H9 (cell line): ENCODE measurements at regions not wholly inside any gene's neighbourhood (a gene's known extent, or its start where the extent isn't known, plus 50 kb on each side); places are given as distances from the start of the nearest gene placed in this dataset.

ENCODE experiments used
- DNase-seq: peaks from one replicate; pipeline ENCODE4 v3.0.0-alpha.2; 2017
- H2AFZ ChIP-seq: one replicate; pipeline ENCODE4 v1.6.1; 2013; ENCODE audit warnings: mild to moderate bottlenecking, low read length, control low read depth, moderate library complexity
- H2AK5ac ChIP-seq: 2 replicates; pipeline ENCODE4 v1.6.1; 2013; ENCODE audit warnings: low read length, control low read depth, mixed read lengths; ENCODE audit not compliant: insufficient read length
- H2BK120ac ChIP-seq: one replicate; pipeline ENCODE4 v1.6.1; 2013; ENCODE audit warnings: low read depth, mild to moderate bottlenecking, low read length, control low read depth, inconsistent platforms; ENCODE audit not compliant: poor library complexity, severe bottlenecking
- H2BK12ac ChIP-seq: 2 replicates; pipeline ENCODE4 v1.6.1; 2013; ENCODE audit warnings: low read length, control low read depth, mixed read lengths, low read depth; ENCODE audit not compliant: insufficient read length
- H2BK15ac ChIP-seq: 2 replicates; pipeline ENCODE4 v1.6.1; 2013; ENCODE audit warnings: low read depth, low read length, control low read depth
- H2BK20ac ChIP-seq: one replicate; pipeline ENCODE4 v1.6.1; 2013; ENCODE audit warnings: low read depth, mild to moderate bottlenecking, low read length, control low read depth, inconsistent platforms; ENCODE audit not compliant: poor library complexity, severe bottlenecking
- H2BK5ac ChIP-seq: 2 replicates; pipeline ENCODE4 v1.6.1; 2013; ENCODE audit warnings: low read length, control low read depth, mixed read lengths; ENCODE audit not compliant: insufficient read length
- H3K14ac ChIP-seq: 2 replicates; pipeline ENCODE4 v1.6.1; 2013; ENCODE audit warnings: low read length, control low read depth; ENCODE audit not compliant: insufficient read depth
- H3K18ac ChIP-seq: 2 replicates; pipeline ENCODE4 v1.6.1; 2013; ENCODE audit warnings: low read depth, mild to moderate bottlenecking, mixed read lengths, low read length, control low read depth; ENCODE audit not compliant: insufficient read length
- H3K23ac ChIP-seq: 2 replicates; pipeline ENCODE4 v1.6.1; 2013; ENCODE audit warnings: low read length, control low read depth, mixed read lengths, low read depth; ENCODE audit not compliant: insufficient read length
- H3K23me2 ChIP-seq: 2 replicates; pipeline ENCODE4 v1.6.1; 2013; ENCODE audit warnings: low read depth, mild to moderate bottlenecking, mixed read lengths, low read length, control low read depth; ENCODE audit not compliant: insufficient read length, poor library complexity, severe bottlenecking
- H3K27ac ChIP-seq: 2 replicates; pipeline ENCODE4 v1.5.1; 2013; ENCODE audit warnings: low read length, control low read depth, mixed read lengths, low read depth; ENCODE audit not compliant: insufficient read length
- H3K27me3 ChIP-seq: 2 replicates; pipeline ENCODE4 v1.6.1; 2013; ENCODE audit warnings: low read length, control low read depth, inconsistent platforms; ENCODE audit not compliant: insufficient read depth
- H3K4ac ChIP-seq: 2 replicates; pipeline ENCODE4 v1.6.1; 2013; ENCODE audit warnings: low read depth, mild to moderate bottlenecking, control low read depth, inconsistent platforms, low read length, moderate library complexity
- H3K4me1 ChIP-seq: 2 replicates; pipeline ENCODE4 v1.6.1; 2013; ENCODE audit warnings: low read length, control low read depth, inconsistent platforms; ENCODE audit not compliant: insufficient read depth
- H3K4me2 ChIP-seq: 2 replicates; pipeline ENCODE4 v1.6.1; 2013; ENCODE audit warnings: low read length, control low read depth, mixed read lengths; ENCODE audit not compliant: insufficient read length, insufficient read depth
- H3K56ac ChIP-seq: 2 replicates; pipeline ENCODE4 v1.6.1; 2013; ENCODE audit warnings: low read depth, mild to moderate bottlenecking, mixed read lengths, low read length, control low read depth; ENCODE audit not compliant: insufficient read length
- H3K79me1 ChIP-seq: 2 replicates; pipeline ENCODE4 v1.6.1; 2013; ENCODE audit warnings: low read depth, mild to moderate bottlenecking, moderate library complexity, low read length, control low read depth, inconsistent platforms; ENCODE audit not compliant: insufficient read depth, poor library complexity, severe bottlenecking
- H3K79me2 ChIP-seq: 2 replicates; pipeline ENCODE4 v1.6.1; 2013; ENCODE audit warnings: low read length, control low read depth, inconsistent platforms; ENCODE audit not compliant: insufficient read depth
- H3K9ac ChIP-seq: 2 replicates; pipeline ENCODE4 v1.6.1; 2013; ENCODE audit warnings: low read length, control low read depth, mixed read lengths; ENCODE audit not compliant: insufficient read length; ENCODE audit errors: extremely low read depth
- H3K9me3 ChIP-seq: one replicate; pipeline ENCODE4 v1.6.1; 2013; ENCODE audit warnings: low read depth, low read length, inconsistent platforms; ENCODE audit not compliant: control insufficient read depth
- H3T11ph ChIP-seq: one replicate; pipeline ENCODE4 v1.6.1; 2013; ENCODE audit warnings: mild to moderate bottlenecking, low read length, control low read depth, inconsistent platforms
- H4K20me1 ChIP-seq: one replicate; pipeline ENCODE4 v1.6.1; 2013; ENCODE audit not compliant: control insufficient read depth, insufficient read length, insufficient read depth
- H4K5ac ChIP-seq: 2 replicates; pipeline ENCODE4 v1.6.1; 2013; ENCODE audit warnings: low read depth, mild to moderate bottlenecking, mixed read lengths, low read length, control low read depth; ENCODE audit not compliant: insufficient read length
- H4K8ac ChIP-seq: replicated peaks from 2 replicates; pipeline ENCODE4 v1.6.1; 2013; ENCODE audit warnings: low read length, control low read depth, mixed read lengths, low read depth; ENCODE audit not compliant: insufficient read length
- H4K91ac ChIP-seq: 2 replicates; pipeline ENCODE4 v1.6.1; 2013; ENCODE audit warnings: low read depth, mild to moderate bottlenecking, moderate library complexity, mixed read lengths, low read length, control low read depth; ENCODE audit not compliant: insufficient read length
- H3K27ac Mint-ChIP-seq, 3 experiments: 2 replicates in 2 of 3; 3 replicates in 1 of 3; pipeline ENCODE4 v1.8.0; 2020 to 2021; ENCODE audit warnings: mixed read lengths in 3 of 3, mild to moderate bottlenecking in 1 of 3, moderate library complexity in 1 of 3
- H3K27me3 Mint-ChIP-seq: 2 replicates; pipeline ENCODE4 v1.8.0; 2021; ENCODE audit warnings: low read depth, mild to moderate bottlenecking, moderate library complexity, mixed read lengths
- H3K36me3 Mint-ChIP-seq, 3 experiments: 2 replicates in 2 of 3; 3 replicates in 1 of 3; pipeline ENCODE4 v1.8.0; 2020 to 2021; ENCODE audit warnings: low read depth in 3 of 3, mixed read lengths in 3 of 3; ENCODE audit not compliant: insufficient read depth in 1 of 3
- H3K4me1 Mint-ChIP-seq, 2 experiments: 2 replicates each; pipeline ENCODE4 v1.8.0; 2020; ENCODE audit warnings: mixed read lengths in 2 of 2
- H3K4me3 Mint-ChIP-seq, 2 experiments: 2 replicates in 1 of 2; 3 replicates in 1 of 2; pipeline ENCODE4 v1.8.0; 2020 to 2021; ENCODE audit warnings: mild to moderate bottlenecking in 2 of 2, mixed read lengths in 2 of 2, moderate library complexity in 1 of 2
- H3K9me3 Mint-ChIP-seq, 2 experiments: 2 replicates in 1 of 2; 3 replicates in 1 of 2; pipeline ENCODE4 v1.8.0; 2020; ENCODE audit warnings: mild to moderate bottlenecking in 2 of 2, mixed read lengths in 2 of 2, moderate library complexity in 1 of 2
- CTCF ChIP-seq: fragments of 200-600 bp; sonication (generic); conservative IDR thresholded peaks from 3 replicates; pipeline ENCODE4 v1.8.0; 2021; ENCODE audit warnings: antibody characterized with exemption, mild to moderate bottlenecking
- WGBS: extraction: QIAGEN DNeasy Blood & Tissue Kit; methylation state at CpG from one replicate; pipeline ENCODE4 v1.1.7; 2013; ENCODE audit warnings: missing lambda C conversion rate, low lambda C conversion rate, mixed read lengths; ENCODE audit not compliant: insufficient read length; ENCODE audit errors: extremely low coverage; 5-methylcytosine and 5-hydroxymethylcytosine counted together

DNA sequence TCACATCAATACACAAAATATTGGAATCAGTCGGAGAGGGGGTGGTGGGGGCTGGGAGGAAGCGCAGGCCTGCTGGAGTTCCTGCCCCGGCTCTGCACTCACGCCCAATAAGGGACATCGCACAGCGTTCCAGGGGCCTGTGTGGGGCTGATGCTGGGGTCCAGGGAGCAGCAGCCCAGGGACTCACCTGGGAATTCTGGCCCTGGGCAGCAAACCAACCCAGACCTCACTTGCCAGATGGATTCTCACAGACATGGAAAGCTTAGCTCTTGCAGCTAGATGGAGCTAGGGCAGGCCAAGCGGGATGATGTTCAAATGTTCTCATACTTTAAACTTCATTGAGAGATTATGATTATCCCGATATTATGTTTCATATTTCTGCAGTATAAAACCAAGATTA is 266.6 kb upstream of the TANK start:
- no peaks in the 10 kb centered on the region for H4K20me1 ChIP-seq
- peaks cover 0 to 8% (median 0%) of the 10 kb centered on the region in 3 experiments; a peak in 3 of 7 replicates for H3K36me3 Mint-ChIP-seq
- peak overlapping the region in 1 of 3 experiments; percentile 60; a peak in 1 of 7 replicates for H3K27ac Mint-ChIP-seq
- H2BK120ac ChIP-seq, result no peak overlapping the region
- H3K18ac ChIP-seq, result no peak overlapping the region
- no peak overlapping the region for H4K5ac ChIP-seq
- no peaks in the 10 kb centered on the region for H3K79me2 ChIP-seq
- no peak overlapping the region for H3K27ac ChIP-seq
- WGBS, result no CpG with 5 or more reads among the region's 8 CpGs
- no peaks in the 10 kb centered on the region for H3K27me3 ChIP-seq
- no peaks in the 10 kb centered on the region for H3K23me2 ChIP-seq
- no peak overlapping the region for H3K4me3 Mint-ChIP-seq
- H3K4me1 Mint-ChIP-seq, result peaks cover 3% of the 10 kb centered on the region in 2 experiments
- H3K4me2 ChIP-seq, result no peak overlapping the region
- no peak for DNase-seq
- H3K9me3 Mint-ChIP-seq, result peaks cover 0 to 7% of the 10 kb centered on the region in 2 experiments; a peak in 1 of 5 replicates
- no peak overlapping the region for H3K56ac ChIP-seq
- no peaks in the 10 kb centered on the region for H3K9me3 ChIP-seq
- H2AK5ac ChIP-seq, result no peak overlapping the region
- no peaks in the 10 kb centered on the region for H3K79me1 ChIP-seq
- H3K14ac ChIP-seq, result no peak overlapping the region
- H4K91ac ChIP-seq, result no peak overlapping the region
- no peak overlapping the region; the same call in 1 of the 2 replicates for H2BK15ac ChIP-seq
- H3K4me1 ChIP-seq, result no peaks in the 10 kb centered on the region
- no peak overlapping the region for H2BK5ac ChIP-seq
- H2BK20ac ChIP-seq, result no peak overlapping the region
- no peak overlapping the region for H3K23ac ChIP-seq
- no peak overlapping the region for H4K8ac ChIP-seq
- H3T11ph ChIP-seq, result no peak overlapping the region
- H2BK12ac ChIP-seq, result no peak overlapping the region
- H3K27me3 Mint-ChIP-seq, result no peaks in the 10 kb centered on the region
- no peak overlapping the region for H3K4ac ChIP-seq
- H2AFZ ChIP-seq, result no peak overlapping the region
- no peak overlapping the region for H3K9ac ChIP-seq
- TF ChIP-seq CTCF, result no peak
